ENCODE measurements at regions not wholly inside any gene's neighbourhood (a gene's known extent, or its start where the extent isn't known, plus 50 kb on each side); places are given as distances from the start of the nearest gene placed in this dataset.

DNA sequence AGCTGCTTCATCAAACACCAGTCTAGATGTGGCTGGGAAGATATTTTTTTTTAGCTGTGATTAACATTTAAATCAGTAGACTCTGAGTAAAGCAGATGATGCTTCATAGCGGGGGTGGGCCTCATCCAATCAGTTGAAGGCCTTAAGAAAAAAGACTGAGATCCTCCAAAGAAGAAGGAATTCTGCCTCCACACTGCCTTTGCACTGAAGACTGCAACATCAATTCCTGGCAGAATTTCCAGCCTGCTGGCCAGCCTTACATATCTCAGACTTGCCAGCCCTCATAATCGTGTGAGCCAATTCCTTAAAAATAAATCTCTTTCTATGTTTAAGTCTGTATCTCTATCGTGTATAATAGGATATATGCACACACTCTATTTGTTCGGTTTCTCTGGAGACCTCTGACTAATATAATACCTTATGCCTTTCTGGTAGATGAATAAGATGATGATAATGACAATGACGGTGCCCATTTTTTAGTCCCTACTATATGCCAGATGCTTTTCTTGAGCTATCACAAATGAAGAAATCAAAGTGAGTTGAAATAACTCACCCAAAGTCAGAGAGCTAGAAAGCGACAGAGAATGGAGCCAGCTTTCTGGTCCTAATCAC, 66.1 kb upstream of the SOD3 start:
- TF ChIP-seq, protein P1, sequence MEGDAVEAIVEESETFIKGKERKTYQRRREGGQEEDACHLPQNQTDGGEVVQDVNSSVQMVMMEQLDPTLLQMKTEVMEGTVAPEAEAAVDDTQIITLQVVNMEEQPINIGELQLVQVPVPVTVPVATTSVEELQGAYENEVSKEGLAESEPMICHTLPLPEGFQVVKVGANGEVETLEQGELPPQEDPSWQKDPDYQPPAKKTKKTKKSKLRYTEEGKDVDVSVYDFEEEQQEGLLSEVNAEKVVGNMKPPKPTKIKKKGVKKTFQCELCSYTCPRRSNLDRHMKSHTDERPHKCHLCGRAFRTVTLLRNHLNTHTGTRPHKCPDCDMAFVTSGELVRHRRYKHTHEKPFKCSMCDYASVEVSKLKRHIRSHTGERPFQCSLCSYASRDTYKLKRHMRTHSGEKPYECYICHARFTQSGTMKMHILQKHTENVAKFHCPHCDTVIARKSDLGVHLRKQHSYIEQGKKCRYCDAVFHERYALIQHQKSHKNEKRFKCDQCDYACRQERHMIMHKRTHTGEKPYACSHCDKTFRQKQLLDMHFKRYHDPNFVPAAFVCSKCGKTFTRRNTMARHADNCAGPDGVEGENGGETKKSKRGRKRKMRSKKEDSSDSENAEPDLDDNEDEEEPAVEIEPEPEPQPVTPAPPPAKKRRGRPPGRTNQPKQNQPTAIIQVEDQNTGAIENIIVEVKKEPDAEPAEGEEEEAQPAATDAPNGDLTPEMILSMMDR (conservative IDR thresholded peaks at IDR 0.05) = no peak
- no peak for TF ChIP-seq EZH2 (IDR thresholded peaks at IDR 0.05; ENCODE audit: low read depth)
